Ovary (tissue), 7 donors: ENCODE measurements at regions not wholly inside any gene's neighbourhood (a gene's known extent, or its start where the extent isn't known, plus 50 kb on each side); places are given as distances from the start of the nearest gene placed in this dataset.
"Not testable (repeated sequence)": the region's sequence is repeated elsewhere in the genome, so short reads cannot be mapped to it uniquely, and the experiment has no call there.

Experiments
- DNase-seq, 5 donors: peaks; one replicate each; pipeline ENCODE4 v3.0.0-alpha.2; 2019 to 2020
- H3K27ac ChIP-seq, 2 donors: fragments of 200-600 bp; one replicate each; pipeline versions ENCODE4 v1.5.1 to v1.8.0; 2019 to 2022
- H3K27me3 ChIP-seq: fragments of 200-600 bp; one replicate; pipeline ENCODE4 v1.8.0; 2022
- H3K36me3 ChIP-seq: fragments of 200-600 bp; sonication (generic); one replicate; pipeline ENCODE4 v1.5.1; 2019
- H3K4me1 ChIP-seq: one replicate; pipeline ENCODE4 v1.8.1; 2013; ENCODE audit warnings: mild to moderate bottlenecking, moderate library complexity; ENCODE audit not compliant: insufficient read depth
- H3K4me3 ChIP-seq: fragments of 200-600 bp; sonication (generic); one replicate; pipeline ENCODE4 v1.5.1; 2017
- H3K9me3 ChIP-seq, 2 donors: fragments of 200-600 bp in 1 of 2; sonication (generic) in 1 of 2; one replicate each; pipeline versions ENCODE4 v1.5.1 to v1.8.1; 2013 to 2019; ENCODE audit warnings: mild to moderate bottlenecking in 1 of 2, moderate library complexity in 1 of 2
- CTCF ChIP-seq, 3 donors: fragments of 450-650 bp in 2 of 3; fragments of 200-600 bp in 1 of 3; IDR thresholded peaks; one replicate each; pipeline versions ENCODE4 v1.5.1 to v1.8.0; 2016 to 2022; ENCODE audit warnings: antibody characterized with exemption in 3 of 3, mild to moderate bottlenecking in 1 of 3
- EP300 ChIP-seq: sonication (generic); formaldehyde crosslinking; IDR thresholded peaks from one replicate; pipeline ENCODE4 v1.6.1; 2017; ENCODE audit warnings: antibody characterized with exemption
- POLR2A ChIP-seq: fragments of 450-650 bp; IDR thresholded peaks from one replicate; pipeline ENCODE4 v1.6.1; 2017; ENCODE audit warnings: antibody characterized with exemption, mild to moderate bottlenecking, moderate library complexity
- WGBS, 3 donors: extraction: QIAGEN DNeasy Blood & Tissue Kit in 1 of 3; methylation state at CpG; one replicate each; pipeline versions ENCODE4 v1.1.5 to v1.1.7; 2013 to 2017; 5-methylcytosine and 5-hydroxymethylcytosine counted together
- intact Hi-C, 4 donors: fragments of 100-400 bp; cut with DNase I; formaldehyde crosslinking; loops; one replicate each; pipeline versions ENCODE4 v1.11.0 to v1.15.1; 2022 to 2023
- donor health status: DM: no; HTN: no; CAD: no; lungs with moderate emphysema.
- donor health status: DM: no; HTN: no; CAD: no.
- donor health status: Bipolar disorder and iron deficiency.
- donor health status: DM: no; HTN: no; CAD: no.
- donor health status: DM: yes; HTN: yes; CAD: no.

GRCh38 chr13:42418184-42418583, 146.2 kb downstream of the AKAP11 start:
- no peak for DNase-seq
- H3K4me3 ChIP-seq, result no peak overlapping the region
- intact Hi-C loops, result no loop called here
- WGBS, 3 donors, result 77 to 95% (median 87%) methylated on average over 2 of the region's 2 CpGs
- no peaks in the 10 kb centered on the region for H3K4me1 ChIP-seq
- H3K36me3 ChIP-seq, result no peaks in the 10 kb centered on the region
- no peak overlapping the region for H3K27ac ChIP-seq
- no peak for TF ChIP-seq CTCF (IDR thresholded peaks at IDR 0.05)
- no peak for TF ChIP-seq POLR2A
- no peak for TF ChIP-seq EP300
- no peaks in the 10 kb centered on the region for H3K27me3 ChIP-seq
- H3K9me3 ChIP-seq, result no peaks in the 10 kb centered on the region

GRCh38 chr13:42420304-42420703, 148.4 kb downstream of the AKAP11 start:
- Histone ChIP-seq H3K27ac (no peak overlapping the region), H3K27me3 (no peaks in the 10 kb centered on the region), H3K4me1 (no peaks in the 10 kb centered on the region), H3K9me3 (no peaks in the 10 kb centered on the region), H3K36me3 (no peaks in the 10 kb centered on the region), H3K4me3 (no peak overlapping the region)
- TF ChIP-seq CTCF (IDR thresholded peaks at IDR 0.05) (no peak), POLR2A (no peak), EP300 (no peak)
- intact Hi-C loops, result no loop called here
- WGBS, 3 donors, result 60 to 66% (median 64%) methylated on average over 2 of the region's 2 CpGs
- no peak for DNase-seq

GRCh38 chr13:42422681-42423080, 150.7 kb downstream of the AKAP11 start:
- WGBS, 3 donors, result 78 to 84% (median 84%) methylated on average over 2 of the region's 2 CpGs
- Histone ChIP-seq H3K4me1 (no peaks in the 10 kb centered on the region), H3K27ac (no peak overlapping the region)

GRCh38 chr13:42424182-42424581, 149.8 kb upstream of the TNFSF11 start:
- TF ChIP-seq EP300 (no peak), POLR2A (no peak), CTCF (IDR thresholded peaks at IDR 0.05) (no peak)
- 88 to 94% (median 93%) methylated on average over 2 of the region's 2 CpGs for WGBS, 3 donors
- intact Hi-C loops, result no loop called here
- H3K9me3 ChIP-seq, result no peaks in the 10 kb centered on the region
- H3K36me3 ChIP-seq, result no peaks in the 10 kb centered on the region
- H3K4me1 ChIP-seq, result no peaks in the 10 kb centered on the region
- DNase-seq, result no peak
- no peak overlapping the region for H3K27ac ChIP-seq
- H3K27me3 ChIP-seq, result no peaks in the 10 kb centered on the region
- no peak overlapping the region for H3K4me3 ChIP-seq

More at GRCh38 chr13:42422681-42423080, 150.7 kb downstream of the AKAP11 start:
- no peaks in the 10 kb centered on the region for H3K36me3 ChIP-seq
- H3K27me3 ChIP-seq, result no peaks in the 10 kb centered on the region
- no peak overlapping the region for H3K4me3 ChIP-seq
- no peaks in the 10 kb centered on the region for H3K9me3 ChIP-seq
- TF ChIP-seq POLR2A (no peak), CTCF (IDR thresholded peaks at IDR 0.05) (no peak), EP300 (no peak)
- intact Hi-C loops, result no loop called here
- no peak for DNase-seq

GRCh38 chr13:42445354-42445753, 128.6 kb upstream of the TNFSF11 start:
- no peak for TF ChIP-seq CTCF (IDR thresholded peaks at IDR 0.05)
- no peak for TF ChIP-seq EP300
- no peak for TF ChIP-seq POLR2A
- Histone ChIP-seq H3K36me3 (no peaks in the 10 kb centered on the region), H3K4me3 (no peak overlapping the region), H3K27me3 (no peaks in the 10 kb centered on the region), H3K4me1 (no peaks in the 10 kb centered on the region), H3K9me3 (peaks cover 0 to 3% of the 10 kb centered on the region in 2 donors), H3K27ac (no peak overlapping the region)
- no peak for DNase-seq
- intact Hi-C loops, result no loop called here
- 76 to 89% (median 85%) methylated on average over 1 of the region's 1 CpG for WGBS, 3 donors

- WGBS, 3 donors, result 87 to 94% (median 93%) methylated on average over 5 of the region's 5 CpGs
- H3K27ac ChIP-seq, DNase-seq, H3K9me3 ChIP-seq, H3K36me3 ChIP-seq, H3K4me3 ChIP-seq, H3K27me3 ChIP-seq, intact Hi-C loops, H3K4me1 ChIP-seq: not testable (repeated sequence)
Measured at GRCh38 chr13:42446597-42446996, 127.4 kb upstream of the TNFSF11 start.
